NAMALWA (cell line): ENCODE measurements at regions not wholly inside any gene's neighbourhood (a gene's known extent, or its start where the extent isn't known, plus 50 kb on each side); places are given as distances from the start of the nearest gene placed in this dataset.

Source experiments
- DNase-seq: peaks from one replicate; pipeline ENCODE4 v3.0.0-alpha.2; 2015; ENCODE audit warnings: low spot score

GRCh38 chr2:74735009-74735408 is 81.0 kb downstream of the SEMA4F start:
- DNase-seq: no peak

- no peak for DNase-seq
Observed at GRCh38 chr2:74735564-74735963, 81.5 kb downstream of the SEMA4F start.

GRCh38 chr2:74736589-74736988 is 82.5 kb downstream of the SEMA4F start:
- DNase-seq: no peak

- no peak for DNase-seq
Observed at GRCh38 chr2:74738586-74738985, 84.5 kb downstream of the SEMA4F start.

GRCh38 chr2:74739129-74739528 is 85.1 kb downstream of the SEMA4F start:
- no peak for DNase-seq

- DNase-seq: no peak
Observed at GRCh38 chr2:74739733-74740241, 85.7 kb downstream of the SEMA4F start.

- DNase-seq: no peak
Observed at GRCh38 chr2:74740395-74740740, 86.3 kb downstream of the SEMA4F start.

GRCh38 chr2:74740741-74741431 is 86.8 kb downstream of the SEMA4F start:
- DNase-seq: no peak

GRCh38 chr2:74741629-74742028 is 87.6 kb downstream of the SEMA4F start:
- DNase-seq: no peak

GRCh38 chr2:74742471-74742870 is 88.4 kb downstream of the SEMA4F start:
- no peak for DNase-seq

GRCh38 chr2:74743039-74743438 is 89.0 kb downstream of the SEMA4F start:
- DNase-seq: no peak

- no peak for DNase-seq
Observed at GRCh38 chr2:74743778-74744177, 89.7 kb downstream of the SEMA4F start.

- no peak for DNase-seq
Observed at GRCh38 chr2:74744731-74745515, 89.0 kb upstream of the HK2 start.

- DNase-seq: no peak
Observed at GRCh38 chr2:74745766-74746165, 88.2 kb upstream of the HK2 start.

GRCh38 chr2:74746480-74746879 is 87.4 kb upstream of the HK2 start:
- no peak for DNase-seq

GRCh38 chr2:74747411-74748080 is 86.4 kb upstream of the HK2 start:
- DNase-seq: no peak

- no peak for DNase-seq
Observed at GRCh38 chr2:74748665-74749064, 85.3 kb upstream of the HK2 start.

GRCh38 chr2:74749432-74749831 is 84.5 kb upstream of the HK2 start:
- no peak for DNase-seq

GRCh38 chr2:74751981-74752851 is 81.7 kb upstream of the HK2 start:
- DNase-seq: no peak

GRCh38 chr2:74755386-74755785 is 78.5 kb upstream of the HK2 start:
- no peak for DNase-seq

- peak; percentile 36 for DNase-seq
Observed at GRCh38 chr2:74756356-74756890, 77.5 kb upstream of the HK2 start.

- DNase-seq: no peak
Observed at GRCh38 chr2:74759986-74760385, 73.9 kb upstream of the HK2 start.
